ENCODE measurements at regions not wholly inside any gene's neighbourhood (a gene's known extent, or its start where the extent isn't known, plus 50 kb on each side); places are given as distances from the start of the nearest gene placed in this dataset.
A peak's percentile ranks its signal among the peaks of the same experiment; 100 is the strongest.

DNA sequence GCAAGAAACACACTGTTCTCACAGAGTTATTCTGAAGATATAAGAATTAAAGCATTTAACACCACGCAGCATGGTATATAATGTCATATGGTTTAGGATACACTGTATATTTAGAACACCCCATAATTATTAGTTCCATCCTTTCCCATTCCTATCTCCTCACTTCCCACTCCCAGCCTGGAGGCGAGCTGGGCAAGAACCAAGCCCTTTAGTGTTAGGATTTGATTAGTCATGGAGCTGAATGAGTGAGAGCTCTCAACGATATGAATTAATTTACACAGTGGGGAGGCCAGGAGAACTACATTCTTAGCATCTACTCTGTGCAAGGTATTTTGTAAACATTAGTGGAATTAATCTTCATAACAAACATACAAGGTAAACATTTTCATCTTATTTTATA lies 934.3 kb downstream of the DIAPH3 start:
- no peak for DNase-seq

DNA sequence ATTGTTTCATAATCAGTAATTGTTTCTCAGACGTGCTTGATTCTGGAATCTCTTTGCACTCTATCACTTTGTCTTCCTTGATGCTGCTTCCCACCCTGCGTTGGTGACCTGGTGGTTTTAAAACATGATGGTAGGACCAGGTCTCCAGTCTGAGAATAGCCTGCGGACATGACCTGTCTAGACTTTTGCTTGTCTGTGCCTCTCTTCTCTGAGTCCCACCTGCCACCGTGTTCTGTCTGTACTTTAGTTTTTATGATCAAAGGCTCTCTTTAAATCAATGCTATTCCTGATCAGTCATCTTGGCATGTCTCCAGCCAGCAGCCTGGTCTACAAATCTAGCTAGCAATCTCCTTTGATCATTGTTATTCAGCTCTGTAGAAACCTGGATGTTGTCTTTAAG lies 933.9 kb downstream of the DIAPH3 start:
- no peak for DNase-seq

DNA sequence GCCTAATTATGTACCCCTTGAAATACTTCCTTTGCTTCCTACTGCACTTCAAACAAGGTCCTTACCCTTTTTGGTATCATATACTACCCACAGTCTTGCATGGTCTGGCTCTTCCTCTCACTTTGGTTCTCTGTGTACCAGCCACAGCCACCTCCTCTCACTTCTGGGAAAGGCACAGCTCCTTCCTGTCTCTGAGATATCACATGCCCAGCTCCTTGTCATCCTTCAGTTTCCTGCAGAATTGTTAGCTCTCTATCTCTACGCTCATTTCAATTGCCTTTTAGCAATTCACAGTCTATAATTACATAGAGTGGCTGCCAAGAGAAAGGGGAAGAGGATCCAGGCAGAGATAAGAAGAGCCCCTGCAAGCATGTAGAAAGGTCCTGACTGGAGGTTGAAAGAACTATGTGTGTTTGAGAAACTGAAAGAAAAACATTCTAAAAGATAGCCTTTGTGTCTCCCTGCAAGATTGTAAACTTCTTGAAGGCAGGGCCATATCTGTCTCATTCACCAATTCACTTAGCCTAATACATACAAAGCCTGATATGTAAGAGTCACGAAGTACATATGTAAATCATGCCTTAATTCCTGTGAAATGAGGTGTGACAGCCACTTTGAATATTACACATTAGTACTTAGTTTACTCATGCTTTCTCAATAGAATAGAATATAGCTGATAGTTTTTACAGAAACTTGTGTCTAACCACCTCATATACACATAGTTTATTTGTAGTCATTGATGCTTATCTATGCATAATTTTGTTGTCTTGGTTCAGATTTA lies 933.1 kb downstream of the DIAPH3 start:
- no peak for DNase-seq

DNA sequence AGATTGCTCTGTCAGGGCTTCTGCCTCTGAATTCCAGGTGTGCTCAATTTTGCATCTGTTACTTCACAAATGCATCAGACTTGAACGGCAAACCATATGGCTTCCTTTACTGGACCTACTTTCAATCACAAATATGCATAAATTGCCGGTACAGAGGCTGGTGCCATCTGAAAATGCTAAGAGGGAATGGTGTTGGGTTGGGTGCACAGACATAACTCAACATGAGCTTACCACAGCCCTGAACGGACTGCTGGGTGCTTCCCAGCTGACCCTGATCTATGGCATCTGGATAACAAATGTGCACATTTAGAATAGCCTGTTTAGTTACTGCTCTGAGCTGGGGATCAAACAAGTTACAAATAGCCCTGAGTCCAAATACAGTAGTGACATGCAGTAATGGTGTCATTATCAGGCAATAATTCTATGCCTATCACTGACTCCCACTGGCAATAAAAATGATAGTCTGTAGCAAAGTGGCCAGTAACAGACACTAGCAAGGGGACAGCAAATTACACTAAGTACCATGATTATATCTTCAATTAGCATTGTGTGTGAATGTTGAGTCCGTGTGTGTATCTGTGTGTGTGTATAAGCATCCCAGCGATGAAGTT lies 927.3 kb downstream of the DIAPH3 start:
- DNase-seq: no peak

DNA sequence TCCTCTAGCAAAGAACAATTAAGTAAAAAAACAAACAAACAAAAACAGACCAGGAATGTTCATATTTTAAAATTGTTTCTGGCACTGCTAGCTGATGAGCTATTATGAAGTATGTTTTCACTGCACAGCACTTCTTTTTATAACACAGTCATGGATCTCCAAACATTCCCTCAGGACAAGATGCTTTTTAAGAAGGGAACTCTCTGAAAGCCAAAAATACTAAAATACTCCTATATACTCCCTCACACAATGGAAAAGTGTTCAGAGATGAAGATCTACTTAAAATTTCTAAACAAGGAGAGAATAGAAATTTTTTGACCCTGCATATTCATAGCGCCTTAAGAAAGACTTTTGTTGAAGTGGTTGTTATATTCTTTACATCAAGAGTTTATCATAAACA lies 926.8 kb downstream of the DIAPH3 start:
- DNase-seq: no peak

DNA sequence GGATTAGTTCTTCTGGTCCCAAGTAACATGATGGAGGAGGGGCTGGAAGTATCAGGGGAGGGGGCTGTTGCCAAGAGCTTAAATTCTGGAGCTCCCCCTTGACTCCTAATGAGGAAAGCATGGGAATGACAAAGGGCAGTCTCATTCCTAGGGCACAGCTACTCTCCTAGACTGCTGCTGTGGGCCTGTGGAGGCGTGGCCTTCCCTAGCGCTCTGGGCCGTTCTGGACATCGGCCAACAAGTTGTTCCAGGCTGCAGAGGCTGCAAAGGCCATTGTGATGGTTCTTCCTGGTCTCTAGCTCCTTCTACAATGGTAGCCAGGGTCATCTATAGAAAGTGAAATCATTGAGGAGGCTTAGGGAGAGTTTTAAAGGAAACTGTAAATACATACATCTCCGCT lies 916.6 kb downstream of the DIAPH3 start:
- DNase-seq: peak in 25 of 51 donors; percentile 1 to 59 (median 9)

DNA sequence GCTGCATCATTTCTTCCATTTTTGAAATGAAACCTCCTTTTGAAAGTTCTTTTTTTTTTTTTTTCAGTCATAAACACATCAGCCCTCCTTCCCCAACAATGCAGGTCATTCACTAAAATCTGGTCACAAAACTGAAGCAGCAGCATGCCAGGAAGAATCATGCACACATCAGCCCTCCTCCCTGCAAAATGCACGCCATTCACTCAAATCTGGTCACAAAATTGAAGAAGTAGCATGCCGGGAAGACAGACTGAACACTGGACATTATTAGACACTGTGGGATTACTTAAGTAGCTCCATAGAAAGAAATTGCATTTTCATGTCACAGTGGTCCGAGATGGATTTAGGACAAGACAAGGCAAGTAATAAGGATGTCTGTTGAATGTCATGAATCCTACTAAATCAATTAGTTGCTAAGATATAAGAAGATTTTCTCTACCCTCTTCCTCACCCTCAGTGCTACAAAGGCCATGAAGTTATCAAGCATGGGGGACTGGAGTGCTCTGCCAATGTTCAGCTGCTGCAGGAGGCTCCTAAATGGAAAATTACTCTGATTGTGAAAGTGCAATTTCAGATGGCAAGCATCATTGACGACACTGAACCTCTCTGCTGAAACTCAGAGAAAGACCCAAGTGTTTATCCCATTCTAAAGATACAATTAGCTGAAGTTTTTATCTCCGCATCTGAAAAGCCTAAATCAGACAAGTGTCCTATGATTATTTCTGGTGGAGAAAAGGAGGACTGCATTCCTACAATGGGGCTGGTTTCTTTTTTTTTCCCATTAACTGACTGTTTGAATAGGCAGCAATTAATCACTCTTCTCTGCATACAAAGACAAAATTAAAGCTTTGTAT lies 913.2 kb downstream of the DIAPH3 start:
- no peak for DNase-seq

DNA sequence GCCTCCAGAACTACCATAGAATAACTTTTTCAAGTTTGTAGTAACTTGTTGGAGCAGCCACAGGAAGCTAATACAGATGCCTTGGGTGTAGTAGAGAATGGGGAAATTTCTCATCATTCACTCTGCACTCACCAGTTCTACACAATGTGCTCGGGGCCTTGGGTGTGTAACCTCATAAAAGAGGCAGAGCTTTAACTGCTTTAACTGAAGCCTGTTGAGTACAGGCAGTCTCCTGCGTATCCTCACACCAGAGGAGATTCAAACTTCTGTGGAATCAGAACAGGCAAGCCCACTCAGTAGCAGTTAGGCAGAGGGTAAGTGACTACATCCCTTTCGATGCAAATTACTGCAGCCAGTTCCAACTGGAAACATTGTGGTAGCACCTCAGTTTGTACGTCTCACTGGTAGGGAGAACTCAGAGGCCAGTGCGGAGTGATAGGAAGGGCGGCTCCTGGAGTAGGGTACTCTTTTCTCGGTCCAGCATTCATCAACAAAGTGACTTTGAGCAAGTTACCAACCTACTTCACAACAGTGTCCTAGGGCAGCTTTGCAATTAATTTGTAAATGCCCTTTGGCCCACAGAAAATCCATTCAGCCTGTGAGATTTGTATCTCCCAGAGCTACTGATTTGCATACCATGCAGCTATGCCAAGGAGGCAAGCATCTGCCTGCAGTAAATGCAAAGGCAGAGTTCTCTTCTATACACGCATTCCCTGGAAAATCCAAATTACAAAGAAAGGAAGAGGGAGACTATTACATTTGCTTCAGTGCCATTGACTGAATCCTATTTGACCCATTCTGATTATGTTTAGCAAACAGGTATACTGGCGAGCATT lies 904.3 kb downstream of the DIAPH3 start:
- no peak for DNase-seq

DNA sequence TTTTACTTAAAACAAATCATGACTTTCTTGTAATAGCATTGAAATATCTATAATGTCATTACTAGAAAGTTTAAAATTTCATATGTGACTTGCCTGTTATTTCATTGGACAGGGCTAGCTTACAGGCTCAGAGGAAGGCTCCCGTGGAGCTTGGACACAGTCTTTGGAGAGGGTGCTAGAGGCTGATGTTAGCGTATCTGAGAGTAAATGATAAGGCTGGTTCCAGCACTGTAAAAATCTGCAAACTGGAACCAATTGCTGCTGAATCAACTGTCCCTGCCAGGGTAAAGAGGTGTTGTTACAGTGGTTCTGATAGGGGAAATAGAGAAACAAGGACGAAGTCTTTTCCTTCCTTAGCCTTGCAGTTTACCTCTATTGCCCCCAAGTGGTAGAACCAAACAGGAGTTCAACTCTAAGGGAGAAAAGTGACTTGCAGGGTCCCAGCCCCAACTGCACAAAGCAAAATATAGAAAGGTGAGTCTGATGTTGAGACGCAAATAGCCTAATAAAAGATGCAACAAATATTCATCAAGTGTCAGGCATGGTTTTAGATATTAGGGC lies 901.7 kb downstream of the DIAPH3 start:
- DNase-seq: peak in 1 of 51 donors; percentile 16

DNA sequence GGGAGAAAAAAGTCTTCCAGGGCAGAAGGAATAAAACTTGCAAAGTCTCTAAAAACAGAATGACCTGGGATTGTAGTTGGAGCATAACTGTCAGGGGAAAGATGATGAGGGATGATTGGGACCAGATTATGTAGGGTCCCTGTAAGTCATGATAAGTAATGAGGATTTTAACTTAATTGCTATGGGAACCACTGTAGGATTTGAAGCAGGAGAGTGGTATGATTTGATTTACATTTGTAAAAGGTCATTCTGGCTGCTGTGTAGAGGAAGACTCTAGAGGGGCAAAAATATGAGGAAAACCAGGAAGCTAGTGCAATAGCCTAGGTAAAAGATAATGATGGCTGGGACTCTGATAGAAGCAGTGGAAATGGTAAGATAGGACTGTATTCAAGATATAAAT lies 900.2 kb downstream of the DIAPH3 start:
- no peak for DNase-seq

DNA sequence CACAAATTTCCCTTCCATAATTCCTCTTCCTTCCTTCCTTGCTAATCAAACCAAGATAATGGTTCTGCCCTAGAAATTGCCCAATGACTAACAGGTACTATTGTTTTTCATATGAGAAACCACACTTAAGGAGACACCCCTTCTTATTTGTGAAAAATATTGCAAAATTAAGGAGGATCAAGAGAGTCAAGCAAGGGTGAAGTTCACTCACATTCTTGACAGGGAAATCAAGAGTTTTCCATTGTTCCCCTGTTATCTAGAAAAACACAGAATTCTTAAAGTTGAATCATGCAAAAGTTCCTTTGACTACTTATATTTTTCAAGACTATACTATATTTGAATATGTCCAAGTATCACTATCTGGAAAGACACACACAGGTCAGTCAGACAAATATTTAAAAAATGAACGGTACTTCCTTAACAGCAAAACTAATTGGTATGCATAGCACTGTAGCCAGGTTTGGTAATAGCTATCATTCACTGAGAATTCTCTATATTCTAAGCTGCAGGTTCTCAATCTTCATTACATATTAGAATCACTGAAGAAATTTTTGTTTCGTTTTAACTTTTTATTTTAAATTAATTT lies 897.2 kb downstream of the DIAPH3 start:
- no peak for DNase-seq

DNA sequence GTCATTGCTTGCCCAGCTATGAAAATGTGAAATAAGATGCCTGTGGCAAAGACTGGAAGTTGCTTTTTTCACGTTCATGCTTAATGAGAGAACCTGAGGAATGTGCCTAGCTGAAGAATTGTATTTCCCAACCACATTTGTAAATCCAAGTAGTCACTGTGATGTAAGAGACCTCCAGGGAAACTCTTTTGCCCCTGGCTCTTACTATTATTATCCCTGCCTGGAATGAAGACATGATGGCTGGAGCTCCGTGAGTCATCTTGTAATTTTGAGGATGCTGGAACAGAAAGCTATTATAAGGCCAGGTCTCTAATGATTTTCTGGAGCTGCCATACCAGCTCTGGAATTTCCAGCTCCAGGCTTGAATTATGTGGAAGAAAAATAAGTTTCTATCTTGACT lies 894.3 kb downstream of the DIAPH3 start:
- DNase-seq: no peak

DNA sequence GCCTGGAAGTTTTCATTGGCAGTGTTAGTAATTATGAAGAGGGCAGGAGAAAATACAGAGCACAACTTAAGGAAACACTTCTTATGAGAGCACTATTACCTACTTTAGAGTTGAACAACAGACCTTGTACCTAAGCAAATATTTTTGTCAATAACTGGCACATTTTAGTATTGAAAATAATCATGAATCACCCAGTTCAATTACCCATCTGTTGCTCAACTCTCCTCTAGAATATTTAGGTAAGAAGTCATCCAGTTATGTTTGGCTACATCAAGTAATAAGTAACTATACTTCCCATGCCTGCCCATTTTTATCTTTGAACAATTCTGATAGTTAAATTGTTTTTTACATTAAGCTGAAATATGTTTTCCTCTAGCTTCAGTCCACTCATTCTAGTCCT lies 893.4 kb downstream of the DIAPH3 start:
- no peak for DNase-seq

DNA sequence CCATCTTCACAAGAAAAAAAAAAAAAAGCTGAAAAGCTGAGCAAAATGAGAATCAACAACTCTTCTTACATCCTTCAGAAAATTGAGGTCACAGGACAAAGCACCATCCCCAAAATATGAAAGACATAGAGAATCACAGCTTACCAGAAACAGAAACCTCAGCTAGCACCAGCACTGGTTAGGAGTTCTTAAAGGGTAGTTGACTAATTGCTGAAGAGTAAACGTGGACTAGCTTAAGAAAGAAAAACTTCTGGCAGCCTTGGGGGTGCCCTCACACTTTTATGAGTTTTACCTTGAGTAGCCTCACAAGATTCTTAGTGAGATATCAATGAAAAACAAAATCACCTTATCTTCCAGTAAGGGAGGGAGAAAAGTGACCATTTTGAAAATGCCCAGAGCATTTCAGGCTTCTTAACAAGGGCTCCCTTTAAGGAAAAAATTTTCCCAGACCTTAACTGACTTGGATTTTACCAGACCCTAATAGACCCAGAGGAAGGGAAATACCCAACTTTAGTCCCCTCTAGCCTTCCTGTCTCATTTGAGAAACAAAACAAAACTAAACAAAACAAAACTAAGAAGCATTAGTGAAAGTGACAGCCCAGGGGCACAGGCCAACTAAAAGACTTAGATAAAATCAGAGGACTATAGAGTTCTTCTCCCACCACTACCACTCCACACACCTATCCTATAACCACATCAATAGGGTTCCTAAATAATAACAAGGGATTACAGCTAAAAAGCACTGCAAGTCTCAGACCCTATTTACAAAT lies 888.6 kb downstream of the DIAPH3 start:
- DNase-seq: no peak

DNA sequence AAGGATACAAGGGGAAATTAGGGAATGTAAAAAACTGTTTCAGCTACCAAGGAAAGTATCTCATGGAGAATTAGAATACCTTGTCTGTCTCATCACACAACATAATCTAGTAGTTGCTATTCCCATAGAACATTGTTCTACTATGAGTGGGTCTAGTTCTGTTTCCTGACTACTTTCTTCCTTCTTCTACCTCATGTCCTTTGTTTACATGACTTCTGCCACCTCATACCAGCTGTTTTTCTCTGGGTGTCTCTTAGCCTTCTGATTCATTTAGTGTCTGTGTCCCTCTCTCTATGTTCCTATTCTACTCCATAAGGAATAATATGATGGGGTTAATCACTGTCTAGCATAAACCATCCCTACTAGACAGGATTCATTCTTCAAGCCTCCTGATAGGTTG lies 887.3 kb downstream of the DIAPH3 start:
- no peak for DNase-seq

DNA sequence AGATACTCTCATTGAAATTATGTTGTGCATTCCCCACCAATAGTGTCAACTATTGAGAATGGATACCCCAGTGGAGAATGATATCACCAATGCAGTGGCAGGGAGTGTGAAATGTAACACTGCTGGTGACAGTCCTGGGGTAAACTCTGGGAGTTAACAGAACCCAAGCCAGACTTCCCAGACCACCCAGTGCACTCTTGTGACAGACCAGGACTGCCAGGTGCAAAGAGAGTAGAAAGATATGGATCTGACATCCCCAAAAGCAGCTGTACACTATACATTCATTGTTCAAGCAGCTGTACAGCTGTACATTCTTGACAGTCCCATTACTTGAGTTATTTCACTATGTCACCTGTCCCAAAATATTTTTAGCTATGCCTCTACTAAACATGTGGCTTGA lies 886.6 kb downstream of the DIAPH3 start:
- DNase-seq: no peak

DNA sequence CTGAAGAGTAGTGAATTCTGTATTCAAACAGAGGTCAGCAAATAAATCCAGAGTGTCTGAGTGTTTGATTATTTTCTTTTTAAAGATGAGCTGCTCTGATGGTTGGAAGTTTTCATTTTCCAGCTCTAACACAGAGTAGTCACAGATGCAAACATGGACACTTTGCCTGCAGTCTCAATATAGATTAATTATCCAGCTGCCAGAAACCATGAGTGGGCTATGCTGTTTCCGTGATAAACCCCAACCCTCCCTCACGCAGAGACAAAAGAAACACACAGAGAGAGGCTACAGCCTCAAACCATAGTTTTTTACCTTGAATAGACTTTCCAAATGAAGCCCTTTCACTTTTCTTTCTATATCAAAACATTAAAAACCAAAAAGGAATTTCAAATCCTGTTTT lies 884.7 kb downstream of the DIAPH3 start:
- DNase-seq: no peak

DNA sequence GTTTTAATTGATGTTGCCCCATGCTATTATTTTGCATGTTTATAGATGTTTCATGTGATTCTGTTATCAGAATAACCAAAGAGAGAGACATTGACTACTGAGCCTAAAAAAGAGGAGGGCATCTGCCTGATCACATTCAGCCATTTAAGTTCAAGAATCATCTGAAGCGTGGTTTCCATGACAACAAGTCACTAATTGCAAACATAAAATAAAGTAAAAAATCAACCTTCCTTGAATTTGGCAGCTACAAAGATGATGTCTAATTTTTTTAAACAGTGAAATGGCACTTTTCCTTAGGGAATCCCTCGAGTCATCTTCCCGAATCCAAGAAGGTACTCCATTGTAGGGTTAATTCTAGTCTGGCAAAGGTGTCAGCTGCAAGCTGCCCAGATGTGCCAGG lies 884.2 kb downstream of the DIAPH3 start:
- DNase-seq: peak in 1 of 51 donors; percentile 24

DNA sequence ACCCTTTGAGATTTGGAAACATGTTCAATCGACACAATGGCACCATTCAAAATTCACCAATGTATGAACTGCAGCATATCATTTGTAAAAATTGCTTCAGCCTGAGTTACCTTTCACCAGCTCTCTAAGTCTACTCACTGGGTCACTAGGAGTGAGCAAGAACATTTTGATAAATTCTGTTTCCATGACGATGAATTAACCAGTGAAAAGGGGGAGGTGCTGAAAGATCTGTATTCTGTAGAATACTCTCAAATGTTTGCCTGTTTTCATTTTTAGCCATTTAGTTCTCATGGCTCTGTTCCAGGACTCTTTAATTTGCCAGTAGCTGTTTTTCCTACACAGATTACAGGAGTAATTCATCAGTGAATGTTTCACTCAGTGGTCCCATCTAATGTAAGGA lies 883.4 kb downstream of the DIAPH3 start:
- DNase-seq: no peak

DNA sequence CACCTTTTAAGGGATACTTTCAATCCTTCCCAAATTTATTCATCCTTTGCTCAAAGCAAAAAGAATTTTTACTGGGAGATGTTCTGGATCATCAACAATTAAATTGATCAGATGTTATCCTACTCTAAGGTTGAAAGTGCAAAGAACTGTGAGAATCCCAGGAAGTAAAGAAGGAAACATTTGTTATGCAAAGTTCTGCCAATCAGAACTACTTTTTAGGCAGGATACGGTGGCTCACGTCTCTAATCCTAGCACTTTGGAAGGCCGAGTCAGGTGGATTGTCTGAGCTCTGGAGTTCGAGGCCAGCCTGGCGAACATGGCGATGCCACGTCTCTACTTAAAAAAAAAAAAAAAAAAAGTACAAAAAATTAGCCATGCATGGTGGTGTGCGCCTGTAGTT lies 882.3 kb downstream of the DIAPH3 start:
- DNase-seq: no peak
